Erythroblast (primary cell): ENCODE measurements at regions not wholly inside any gene's neighbourhood (a gene's known extent, or its start where the extent isn't known, plus 50 kb on each side); places are given as distances from the start of the nearest gene placed in this dataset.

Experiments
- DNase-seq, 2 experiments: peaks; one replicate each; lab custom pipeline; 2025; lab: John Stamatoyannopoulos, UW
- GATA1 ChIP-seq: IDR thresholded peaks from 2 replicates; pipeline ENCODE4 v1.6.1; 2011; ENCODE audit warnings: low read depth, mild to moderate bottlenecking, control low read depth, low read length, moderate library complexity
- POLR2A ChIP-seq: IDR thresholded peaks from 2 replicates; pipeline ENCODE4 v1.6.1; 2011; ENCODE audit warnings: mild to moderate bottlenecking, low read length

DNA sequence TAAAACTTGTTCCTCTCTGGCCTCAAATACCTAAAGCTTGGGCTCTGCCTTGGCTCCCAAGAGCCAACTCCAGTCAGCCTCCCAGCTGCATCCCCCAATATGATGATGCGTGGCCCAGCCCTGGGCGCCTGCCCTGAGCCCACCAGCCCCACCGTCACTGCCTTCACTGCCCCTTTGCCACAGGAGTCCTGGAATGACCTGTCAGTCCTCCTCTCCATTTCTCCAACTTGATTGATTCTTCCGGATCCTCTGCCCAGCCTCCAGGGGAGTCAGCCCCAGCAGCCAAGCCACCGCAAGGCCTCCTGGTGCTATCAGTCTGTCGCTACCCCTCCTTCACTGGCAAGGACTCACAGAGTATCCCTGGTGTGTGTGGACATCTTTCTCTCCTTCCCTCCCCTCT is 96.7 kb upstream of the PMEPA1 start:
- no peak for DNase-seq
- no peak for TF ChIP-seq POLR2A
- no peak for TF ChIP-seq GATA1

DNA sequence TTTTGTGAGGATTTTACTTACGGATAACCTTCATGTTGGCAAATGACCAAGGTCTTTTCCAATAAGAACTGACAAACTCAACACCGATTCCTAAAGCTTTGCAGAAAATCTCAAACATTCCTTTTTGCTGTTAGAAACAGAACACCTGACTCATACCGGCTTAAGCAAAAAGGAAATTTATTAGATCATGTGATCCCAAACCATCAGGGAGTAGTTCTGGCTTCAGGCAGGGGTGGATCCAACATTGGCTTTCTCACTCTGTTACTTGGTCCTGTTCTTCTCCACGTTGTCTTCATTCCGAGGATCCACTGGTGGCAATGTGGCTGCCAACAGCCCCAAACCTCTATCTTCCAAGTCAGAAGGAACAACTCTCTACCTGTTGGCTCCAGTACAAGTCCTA is 95.9 kb upstream of the PMEPA1 start:
- DNase-seq = no peak
- no peak for TF ChIP-seq GATA1
- no peak for TF ChIP-seq POLR2A

DNA sequence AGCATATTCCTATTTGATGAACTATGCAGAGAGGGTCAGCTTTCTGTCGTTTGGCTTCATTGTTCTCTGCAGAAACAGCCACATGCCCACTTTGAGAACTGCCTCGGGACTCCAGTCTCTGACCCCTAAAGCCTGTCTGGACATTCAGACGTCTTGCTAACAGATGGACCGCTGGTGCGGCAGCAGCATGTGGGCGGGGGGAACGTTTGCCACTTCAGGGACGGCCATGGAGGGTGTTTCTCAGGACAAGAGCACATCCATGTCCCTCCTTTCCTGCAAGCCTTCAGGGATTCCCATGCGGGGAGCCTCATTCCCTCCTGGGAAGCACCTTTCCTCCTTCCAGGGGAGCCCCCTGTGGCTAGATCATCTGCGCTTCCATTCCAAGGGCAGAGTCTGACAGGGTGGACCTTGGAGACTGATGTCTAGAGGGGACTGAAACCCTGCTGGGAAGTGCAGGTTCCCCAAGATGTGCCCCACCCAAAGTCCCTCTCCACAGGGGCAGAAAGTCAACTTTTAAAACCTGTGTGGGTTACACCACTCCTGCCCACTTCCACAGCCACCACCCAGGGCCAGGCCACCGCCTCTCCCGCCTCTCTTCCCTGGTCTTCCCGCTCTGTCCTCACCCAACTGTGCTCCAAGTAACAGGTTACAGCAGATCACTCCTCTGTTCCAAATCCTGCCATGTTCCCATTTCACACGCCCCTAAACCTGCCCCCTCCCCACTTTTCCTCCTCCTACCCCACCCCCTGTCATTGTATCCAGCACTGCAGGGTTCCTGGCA is 94.8 kb upstream of the PMEPA1 start:
- TF ChIP-seq POLR2A (no peak), GATA1 (no peak)
- no peak for DNase-seq

DNA sequence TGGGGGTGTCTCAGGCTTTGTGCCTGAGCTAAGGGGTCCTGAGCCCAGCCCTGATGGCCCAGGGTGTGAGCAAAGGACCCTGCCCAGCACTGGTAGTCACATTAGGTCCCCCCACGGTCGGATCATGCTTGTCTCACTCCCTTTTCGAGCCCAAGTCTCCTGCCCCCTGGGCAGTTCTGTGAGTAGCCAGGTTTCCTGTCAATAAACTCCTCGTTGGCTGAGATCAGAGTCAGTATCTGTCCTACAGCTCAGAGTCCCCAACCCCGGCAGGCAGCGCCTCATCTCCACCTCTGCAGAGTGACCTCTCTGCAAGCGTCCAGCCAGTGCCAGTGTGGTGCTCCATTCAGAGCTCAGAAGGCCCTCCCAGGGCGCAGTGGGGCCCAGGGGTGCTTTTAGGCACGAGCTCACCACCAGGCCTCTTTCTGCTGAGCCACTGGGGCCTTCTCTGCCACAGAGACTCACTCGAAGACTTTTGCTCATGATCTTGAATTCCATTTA is 93.7 kb upstream of the PMEPA1 start:
- TF ChIP-seq GATA1 (no peak), POLR2A (no peak)
- DNase-seq = no peak

DNA sequence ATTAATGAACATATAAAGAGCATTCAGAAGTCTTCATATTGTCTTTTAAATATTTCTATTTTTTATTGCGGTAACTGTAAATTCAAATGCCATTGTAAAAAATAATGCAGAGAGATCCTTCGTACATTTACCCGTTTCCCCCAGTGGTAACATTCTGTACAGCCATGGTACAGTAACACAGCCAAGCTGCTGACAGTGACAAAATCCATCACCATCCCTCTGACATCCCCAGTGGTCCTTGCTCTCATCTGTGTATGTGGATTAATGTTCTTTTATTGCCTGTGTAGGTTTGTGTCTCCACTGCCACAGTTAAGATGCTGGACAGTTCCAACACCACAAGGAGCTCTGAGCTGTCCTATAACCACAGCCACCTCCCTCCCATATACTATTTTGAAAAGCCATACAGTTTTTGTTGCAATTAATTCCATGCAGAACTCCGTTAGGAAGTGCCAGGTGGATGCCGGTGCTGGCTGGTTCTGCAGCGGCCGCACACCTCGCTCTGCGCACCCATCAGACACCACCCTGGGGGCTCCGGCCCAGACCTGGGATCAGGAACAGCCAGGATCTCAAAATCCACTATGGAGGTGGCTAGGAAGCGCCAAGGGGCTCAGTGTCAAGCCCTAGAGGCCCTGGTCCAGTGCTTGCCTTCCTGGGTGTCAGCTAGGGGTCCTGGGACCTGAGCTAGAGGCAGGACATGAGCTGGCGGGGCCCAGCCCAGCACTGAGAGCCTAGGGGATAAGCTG is 93.1 kb upstream of the PMEPA1 start:
- TF ChIP-seq GATA1 = no peak
- no peak for TF ChIP-seq POLR2A
- no peak for DNase-seq

DNA sequence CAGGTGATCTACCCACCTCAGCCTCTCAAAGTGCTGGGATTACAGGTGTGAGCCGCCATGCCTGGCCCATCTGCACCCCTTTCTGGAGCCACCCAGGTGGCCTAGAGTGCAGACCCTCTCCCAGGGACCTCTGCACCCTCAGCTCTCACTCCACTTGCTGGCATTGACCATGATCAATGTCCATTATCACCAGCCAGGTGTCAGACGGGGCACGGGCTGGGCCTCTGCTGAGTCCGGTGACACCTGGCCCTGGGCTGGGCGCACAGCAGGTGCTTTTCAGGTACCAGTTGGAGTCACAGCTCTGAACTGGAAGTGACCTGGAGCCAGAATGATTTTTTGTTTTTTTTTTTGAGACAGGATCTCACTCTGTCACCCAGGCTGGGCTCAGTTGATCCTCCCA is 91.8 kb upstream of the PMEPA1 start:
- no peak for DNase-seq
- TF ChIP-seq POLR2A (no peak), GATA1 (no peak)

DNA sequence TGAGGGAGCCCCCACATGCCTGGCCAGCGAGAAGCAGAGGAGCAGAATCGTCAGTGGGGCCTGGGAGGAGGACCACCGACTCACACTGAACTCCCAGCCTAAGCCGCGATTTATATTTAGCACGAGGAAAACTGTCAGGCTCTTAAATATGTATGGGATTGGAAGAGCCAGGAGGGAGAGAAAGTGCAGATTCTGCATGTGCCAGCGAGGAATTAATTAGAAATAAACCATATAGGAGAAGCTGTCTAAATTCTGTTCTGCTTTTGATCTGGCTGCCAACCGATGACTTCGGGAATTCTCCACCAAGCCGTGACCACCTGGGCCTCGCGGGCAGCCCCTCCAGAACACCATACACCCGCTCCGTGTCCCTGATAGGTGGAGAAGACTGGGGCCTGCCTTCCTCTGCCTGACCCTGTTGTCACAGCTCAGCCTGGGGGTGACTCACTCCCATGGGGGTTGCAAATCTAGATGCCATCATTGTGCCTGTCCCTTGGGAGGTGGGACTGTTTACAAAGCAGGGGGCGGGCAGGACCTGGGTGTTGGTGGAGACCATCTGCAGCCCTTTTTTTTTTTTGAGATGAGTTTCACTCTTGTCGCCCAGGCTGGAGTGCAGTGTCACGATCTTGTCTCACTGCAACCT is 91.1 kb upstream of the PMEPA1 start:
- TF ChIP-seq POLR2A (no peak), GATA1 (no peak)
- DNase-seq = no peak

DNA sequence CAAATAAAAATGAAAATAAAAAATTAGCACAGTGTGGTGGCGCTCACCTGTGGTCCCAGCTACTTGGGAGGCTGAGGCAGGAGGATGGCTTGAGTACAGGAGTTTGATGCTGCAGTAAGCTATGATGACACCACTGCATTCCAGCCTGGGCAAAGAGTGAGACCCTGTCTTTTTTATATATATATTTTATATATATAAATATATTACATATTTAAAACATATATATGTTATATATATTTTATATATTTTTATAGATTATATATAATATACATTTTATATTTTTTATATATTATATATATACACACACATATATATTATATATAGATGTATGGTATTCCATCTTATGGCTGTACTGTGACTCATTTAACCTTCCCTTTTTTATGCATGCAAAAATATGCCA is 87.6 kb upstream of the PMEPA1 start:
- TF ChIP-seq POLR2A (no peak), GATA1 (no peak)
- DNase-seq = no peak

DNA sequence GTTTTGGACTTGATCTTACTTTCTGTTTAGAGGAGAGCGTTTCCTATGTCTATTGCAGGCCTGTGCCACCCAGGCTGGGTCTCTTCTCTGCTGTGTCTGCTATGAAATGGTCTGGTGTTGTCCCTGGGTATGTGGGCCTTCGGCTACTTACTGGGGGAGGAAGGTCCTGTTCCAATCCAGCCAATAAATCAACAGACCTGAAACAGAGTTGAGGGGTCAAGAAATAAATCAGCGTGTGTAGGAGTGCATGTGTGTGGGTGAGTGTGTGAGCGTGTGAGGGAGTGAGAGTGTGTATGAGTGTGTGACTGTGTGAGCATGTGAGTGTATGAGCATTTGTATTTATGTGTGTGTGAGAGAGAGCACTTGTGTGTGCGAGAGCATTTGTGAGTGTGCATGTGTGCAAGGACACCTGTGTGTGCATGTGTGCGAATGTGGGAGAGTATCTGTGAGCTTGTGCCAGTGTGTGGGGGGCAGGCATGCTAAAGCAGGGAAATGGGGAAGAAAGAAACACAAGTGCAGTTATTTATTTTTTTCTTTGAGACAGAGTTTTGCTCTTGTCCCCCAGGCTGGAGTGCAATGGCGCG is 86.3 kb upstream of the PMEPA1 start:
- no peak for DNase-seq
- no peak for TF ChIP-seq GATA1
- no peak for TF ChIP-seq POLR2A

DNA sequence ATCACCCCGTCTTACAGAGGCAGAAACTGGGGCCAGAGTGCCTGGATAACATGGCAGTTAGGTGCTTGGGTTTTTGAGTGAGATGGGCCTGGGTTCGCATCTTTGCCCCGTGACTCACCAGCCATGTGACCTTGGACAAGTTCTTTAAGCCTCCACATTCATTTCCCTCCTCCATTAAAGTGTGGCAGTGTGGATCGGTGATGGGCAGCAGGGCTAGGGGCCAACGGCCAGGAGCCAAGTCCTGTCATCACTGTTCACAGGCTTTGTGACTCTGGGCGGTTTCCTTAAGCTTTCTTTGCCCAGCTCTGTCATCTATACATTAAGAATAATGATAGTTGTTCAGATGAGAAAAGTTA is 85.5 kb upstream of the PMEPA1 start:
- DNase-seq = no peak
- TF ChIP-seq GATA1 (no peak), POLR2A (no peak)

DNA sequence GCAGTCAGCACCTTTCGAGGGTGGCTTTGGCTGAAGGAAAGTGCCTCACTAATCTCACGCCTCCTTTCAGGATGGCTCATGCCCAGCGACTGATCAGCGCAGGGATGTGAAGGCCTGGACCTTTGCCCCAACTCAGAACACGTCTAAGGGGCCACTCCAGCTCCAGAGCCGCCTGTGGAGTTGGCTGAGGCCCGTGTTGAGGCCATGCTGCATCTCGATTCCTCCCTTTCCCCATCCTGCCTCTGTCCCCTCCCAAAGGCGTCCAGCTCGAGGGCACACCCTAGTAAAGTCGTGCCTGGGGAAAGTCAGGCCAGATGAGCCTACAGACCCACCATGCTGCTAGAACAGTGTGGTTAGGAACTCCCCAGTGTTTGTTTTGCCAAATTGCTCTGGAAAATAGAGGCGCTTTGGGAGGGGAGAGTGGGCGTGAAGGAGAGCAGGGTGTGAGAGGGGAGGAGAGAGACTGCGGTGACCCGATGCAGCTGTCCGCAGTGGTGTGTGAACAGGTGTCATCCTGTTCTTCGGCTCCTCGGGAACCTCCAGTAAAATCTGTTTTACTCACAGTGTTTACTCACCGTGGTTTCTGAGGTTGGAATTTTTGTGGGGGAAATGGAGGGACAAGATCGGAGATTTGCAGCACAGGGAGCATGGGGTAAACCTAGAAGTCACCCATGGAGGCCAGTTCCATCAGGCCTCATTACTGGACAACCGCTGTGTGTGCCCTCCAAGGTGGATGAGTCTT is 85.0 kb upstream of the PMEPA1 start:
- no peak for TF ChIP-seq POLR2A
- no peak for TF ChIP-seq GATA1
- no peak for DNase-seq

DNA sequence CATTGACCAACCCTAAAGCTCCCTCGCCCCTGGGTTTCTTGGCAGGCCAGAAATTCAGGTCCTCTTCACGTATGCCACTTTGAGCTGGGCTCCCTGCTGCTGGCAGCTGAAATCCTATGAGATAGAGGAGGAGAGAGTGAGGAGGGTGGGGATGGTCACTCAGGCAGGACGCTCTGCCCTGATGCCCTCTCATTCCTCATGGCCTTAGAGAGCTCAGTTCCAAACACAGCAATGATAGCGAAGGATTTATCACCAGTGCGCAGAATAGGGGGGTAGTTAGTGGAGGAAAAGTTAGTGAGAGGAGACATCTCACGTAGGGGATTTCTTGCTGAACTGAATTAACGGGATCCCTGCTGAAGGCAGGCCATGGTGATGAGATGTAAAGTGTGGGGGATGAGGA is 84.2 kb upstream of the PMEPA1 start:
- DNase-seq = no peak
- no peak for TF ChIP-seq POLR2A

DNA sequence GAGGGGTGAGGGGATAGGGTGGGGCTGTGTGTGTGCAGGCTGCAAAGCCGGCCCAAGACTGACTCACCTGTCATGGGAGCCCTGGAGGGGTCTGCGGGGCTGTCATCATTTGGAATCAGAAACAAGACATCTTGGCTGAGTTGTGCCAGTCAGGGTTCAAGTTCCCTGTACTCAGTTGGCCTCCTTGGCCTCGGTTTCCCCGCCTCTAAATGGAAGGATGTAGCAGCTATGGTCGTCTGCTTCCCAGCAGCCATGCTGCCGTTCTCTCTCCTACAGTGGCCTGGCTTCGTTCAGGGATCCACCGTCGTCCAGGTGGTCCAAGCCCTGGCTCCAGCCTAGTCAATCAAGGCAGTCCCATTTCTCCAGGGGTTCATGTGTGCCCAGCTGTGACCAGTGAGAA is 83.6 kb upstream of the PMEPA1 start:
- no peak for TF ChIP-seq POLR2A
- TF ChIP-seq GATA1 = no peak
- no peak for DNase-seq
